ENCODE measurements at regions not wholly inside any gene's neighbourhood (a gene's known extent, or its start where the extent isn't known, plus 50 kb on each side); places are given as distances from the start of the nearest gene placed in this dataset.

GRCh38 chr2:16181741-16182090 is 241.4 kb downstream of the MYCN start:
- Histone ChIP-seq H3K4me3 (no peak overlapping the region), H3K4me1 (ENCODE audit: control insufficient read depth in 1 of 2, low read depth in 2 of 2) (no peaks in the 10 kb centered on the region), H3K36me3 (no peaks in the 10 kb centered on the region), H3K27ac (no peak overlapping the region), H3K9me3 (no peaks in the 10 kb centered on the region), H3K27me3 (replicated peaks; ENCODE audit: insufficient read depth) (no peaks in the 10 kb centered on the region)
- no peak for DNase-seq (ENCODE audit: low spot score)
- no peak for ATAC-seq (ENCODE audit: insufficient number of reproducible peaks, low FRiP score, low read depth)
- no peak for TF ChIP-seq CTCF (IDR thresholded peaks at IDR 0.05)

GRCh38 chr2:16181062-16181740 is 240.9 kb downstream of the MYCN start:
- H3K9me3 ChIP-seq: no peaks in the 10 kb centered on the region
- H3K36me3 ChIP-seq: no peaks in the 10 kb centered on the region
- no peaks in the 10 kb centered on the region for H3K27me3 ChIP-seq (replicated peaks; ENCODE audit: insufficient read depth)
- ATAC-seq (ENCODE audit: insufficient number of reproducible peaks, low FRiP score, low read depth) (no peak), DNase-seq (ENCODE audit: low spot score) (no peak)
- no peaks in the 10 kb centered on the region for H3K4me1 ChIP-seq (ENCODE audit: control insufficient read depth in 1 of 2, low read depth in 2 of 2)
- TF ChIP-seq CTCF (IDR thresholded peaks at IDR 0.05): no peak
- H3K4me3 ChIP-seq: no peak overlapping the region
- no peak overlapping the region for H3K27ac ChIP-seq

- ATAC-seq (ENCODE audit: insufficient number of reproducible peaks, low FRiP score, low read depth) (no peak), DNase-seq (ENCODE audit: low spot score) (no peak)
- Histone ChIP-seq H3K27ac (no peak overlapping the region), H3K4me3 (no peak overlapping the region), H3K4me1 (ENCODE audit: control insufficient read depth in 1 of 2, low read depth in 2 of 2) (no peaks in the 10 kb centered on the region), H3K9me3 (no peaks in the 10 kb centered on the region), H3K27me3 (replicated peaks; ENCODE audit: insufficient read depth) (no peaks in the 10 kb centered on the region), H3K36me3 (no peaks in the 10 kb centered on the region)
- TF ChIP-seq CTCF (IDR thresholded peaks at IDR 0.05): no peak
Measured at GRCh38 chr2:16180631-16181030, 240.3 kb downstream of the MYCN start.

- no peak for TF ChIP-seq CTCF (IDR thresholded peaks at IDR 0.05)
- DNase-seq (ENCODE audit: low spot score): no peak
- no peaks in the 10 kb centered on the region for H3K36me3 ChIP-seq
- H3K4me1 ChIP-seq (ENCODE audit: control insufficient read depth in 1 of 2, low read depth in 2 of 2): no peaks in the 10 kb centered on the region
- H3K9me3 ChIP-seq: no peaks in the 10 kb centered on the region
- H3K27me3 ChIP-seq (replicated peaks; ENCODE audit: insufficient read depth): no peaks in the 10 kb centered on the region
- no peak for ATAC-seq (ENCODE audit: insufficient number of reproducible peaks, low FRiP score, low read depth)
- no peak overlapping the region for H3K4me3 ChIP-seq
- H3K27ac ChIP-seq: no peak overlapping the region
Measured at GRCh38 chr2:16179701-16180416, 239.5 kb downstream of the MYCN start.

GRCh38 chr2:16178551-16179130 is 238.3 kb downstream of the MYCN start:
- Histone ChIP-seq H3K27me3 (replicated peaks; ENCODE audit: insufficient read depth) (no peaks in the 10 kb centered on the region), H3K27ac (no peak overlapping the region), H3K36me3 (no peaks in the 10 kb centered on the region), H3K9me3 (no peaks in the 10 kb centered on the region), H3K4me1 (ENCODE audit: control insufficient read depth in 1 of 2, low read depth in 2 of 2) (no peaks in the 10 kb centered on the region), H3K4me3 (no peak overlapping the region)
- DNase-seq (ENCODE audit: low spot score): no peak
- ATAC-seq (ENCODE audit: insufficient number of reproducible peaks, low FRiP score, low read depth): no peak
- no peak for TF ChIP-seq CTCF (IDR thresholded peaks at IDR 0.05)
